ENCODE measurements at regions not wholly inside any gene's neighbourhood (a gene's known extent, or its start where the extent isn't known, plus 50 kb on each side); places are given as distances from the start of the nearest gene placed in this dataset.

DNA sequence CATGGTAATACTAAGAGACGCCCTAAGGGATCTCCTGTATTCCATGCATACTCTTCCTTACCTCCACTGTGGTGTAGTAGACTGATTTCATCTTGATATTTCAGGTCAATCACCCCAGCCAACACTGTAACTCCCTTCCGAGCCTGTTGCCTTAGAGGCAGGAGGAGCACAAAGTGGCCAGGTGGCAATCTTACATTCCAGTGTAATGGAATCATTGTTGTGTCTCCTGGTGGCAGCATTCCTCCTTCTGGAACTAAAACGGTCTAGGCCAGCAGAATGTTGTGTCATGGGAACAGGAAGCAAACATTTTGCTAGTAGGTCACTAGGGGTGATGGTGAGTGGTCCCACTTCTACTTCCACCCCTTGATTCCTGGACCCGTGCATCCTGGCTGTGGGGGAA is 405.7 kb upstream of the SLC10A2 start:
- CTCF ChIA-PET = no interaction called here
- H3K27ac ChIP-seq (ENCODE audit: extremely low read depth, low read depth, low read length) = no peak overlapping the region
- POLR2A ChIA-PET = no interaction called here
- no peak overlapping the region for H3K4me3 ChIP-seq (ENCODE audit: low read depth, low read length)
- H3K9me3 ChIP-seq (ENCODE audit: control insufficient read depth, insufficient read depth, low read depth, low read length) = no peaks in the 10 kb centered on the region
- H3K36me3 ChIP-seq (ENCODE audit: control insufficient read depth in 2 of 2, insufficient read depth in 1 of 2, low read length in 2 of 2) = no peaks in the 10 kb centered on the region
- TF ChIP-seq ZNF37A (tag by site-specific recombination; IDR thresholded peaks at IDR 0.05) (no peak), BCL11B (tag by site-specific recombination; IDR thresholded peaks at IDR 0.05; ENCODE audit: low read depth) (no peak), ZNF157 (tag by site-specific recombination; IDR thresholded peaks at IDR 0.05) (no peak), SP2 (tag by site-specific recombination; IDR thresholded peaks at IDR 0.05) (no peak), ZNF302 (tag by site-specific recombination; IDR thresholded peaks at IDR 0.05; ENCODE audit: low read depth) (no peak), ZNF658 (tag by site-specific recombination; IDR thresholded peaks at IDR 0.05) (no peak), ZBTB1 (tag by site-specific recombination; IDR thresholded peaks at IDR 0.05) (no peak), ZNF747 (tag by site-specific recombination; IDR thresholded peaks at IDR 0.05) (no peak)
- TF ChIP-seq, protein P1, sequence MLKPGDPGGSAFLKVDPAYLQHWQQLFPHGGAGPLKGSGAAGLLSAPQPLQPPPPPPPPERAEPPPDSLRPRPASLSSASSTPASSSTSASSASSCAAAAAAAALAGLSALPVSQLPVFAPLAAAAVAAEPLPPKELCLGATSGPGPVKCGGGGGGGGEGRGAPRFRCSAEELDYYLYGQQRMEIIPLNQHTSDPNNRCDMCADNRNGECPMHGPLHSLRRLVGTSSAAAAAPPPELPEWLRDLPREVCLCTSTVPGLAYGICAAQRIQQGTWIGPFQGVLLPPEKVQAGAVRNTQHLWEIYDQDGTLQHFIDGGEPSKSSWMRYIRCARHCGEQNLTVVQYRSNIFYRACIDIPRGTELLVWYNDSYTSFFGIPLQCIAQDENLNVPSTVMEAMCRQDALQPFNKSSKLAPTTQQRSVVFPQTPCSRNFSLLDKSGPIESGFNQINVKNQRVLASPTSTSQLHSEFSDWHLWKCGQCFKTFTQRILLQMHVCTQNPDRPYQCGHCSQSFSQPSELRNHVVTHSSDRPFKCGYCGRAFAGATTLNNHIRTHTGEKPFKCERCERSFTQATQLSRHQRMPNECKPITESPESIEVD (tag by site-specific recombination; IDR thresholded peaks at IDR 0.05) = no peak
- TF ChIP-seq, protein P2, sequence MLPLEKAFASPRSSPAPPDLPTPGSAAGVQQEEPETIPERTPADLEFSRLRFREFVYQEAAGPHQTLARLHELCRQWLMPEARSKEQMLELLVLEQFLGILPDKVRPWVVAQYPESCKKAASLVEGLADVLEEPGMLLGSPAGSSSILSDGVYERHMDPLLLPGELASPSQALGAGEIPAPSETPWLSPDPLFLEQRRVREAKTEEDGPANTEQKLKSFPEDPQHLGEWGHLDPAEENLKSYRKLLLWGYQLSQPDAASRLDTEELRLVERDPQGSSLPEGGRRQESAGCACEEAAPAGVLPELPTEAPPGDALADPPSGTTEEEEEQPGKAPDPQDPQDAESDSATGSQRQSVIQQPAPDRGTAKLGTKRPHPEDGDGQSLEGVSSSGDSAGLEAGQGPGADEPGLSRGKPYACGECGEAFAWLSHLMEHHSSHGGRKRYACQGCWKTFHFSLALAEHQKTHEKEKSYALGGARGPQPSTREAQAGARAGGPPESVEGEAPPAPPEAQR (tag by site-specific recombination; IDR thresholded peaks at IDR 0.05) = no peak
- no peaks in the 10 kb centered on the region for H3K4me1 ChIP-seq (ENCODE audit: control insufficient read depth, insufficient read depth, low read length)

DNA sequence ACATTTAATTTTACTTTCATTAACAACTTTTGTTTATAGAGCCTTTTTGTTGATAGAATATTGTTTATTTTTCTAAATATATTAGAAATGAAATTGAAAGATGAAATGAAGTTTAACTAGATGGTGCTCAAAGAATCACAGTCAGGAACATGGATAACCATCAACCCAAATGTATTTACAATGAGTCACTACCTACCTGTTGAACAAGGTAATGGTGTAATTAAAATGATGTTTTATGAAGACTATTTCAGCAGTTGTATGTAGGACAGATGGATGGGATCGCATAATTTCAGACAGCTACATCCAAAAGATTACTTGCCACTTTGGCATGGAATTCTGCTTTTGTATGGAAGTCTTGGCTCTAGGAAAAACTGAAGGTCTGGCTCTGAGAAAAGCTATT is 403.6 kb upstream of the SLC10A2 start:
- H3K4me3 ChIP-seq (ENCODE audit: low read depth, low read length) = no peak overlapping the region
- H3K9me3 ChIP-seq (ENCODE audit: control insufficient read depth, insufficient read depth, low read depth, low read length) = no peaks in the 10 kb centered on the region
- CTCF ChIA-PET = interaction anchor here (0.5 to 0.6 kb wide), 2 partner anchors 200 to 557 kb away, joined by 3 to 4 read pairs; no protein-coding TSS in a partner anchor
- POLR2A ChIA-PET = no interaction called here
- TF ChIP-seq ZBTB21 (tag by site-specific recombination; IDR thresholded peaks at IDR 0.05) = no peak
- TF ChIP-seq ZIC2 (tag by site-specific recombination; IDR thresholded peaks at IDR 0.05) = no peak
- peak; percentile 38; the same call in 1 of the 2 replicates for TF ChIP-seq SCRT2 (tag by site-specific recombination; IDR thresholded peaks at IDR 0.05)
- no peak for TF ChIP-seq ZNF146 (tag by site-specific recombination; IDR thresholded peaks at IDR 0.05)
- H3K36me3 ChIP-seq (ENCODE audit: control insufficient read depth in 2 of 2, insufficient read depth in 1 of 2, low read length in 2 of 2) = no peaks in the 10 kb centered on the region
- no peaks in the 10 kb centered on the region for H3K4me1 ChIP-seq (ENCODE audit: control insufficient read depth, insufficient read depth, low read length)
- H3K27ac ChIP-seq (ENCODE audit: extremely low read depth, low read depth, low read length) = no peak overlapping the region

DNA sequence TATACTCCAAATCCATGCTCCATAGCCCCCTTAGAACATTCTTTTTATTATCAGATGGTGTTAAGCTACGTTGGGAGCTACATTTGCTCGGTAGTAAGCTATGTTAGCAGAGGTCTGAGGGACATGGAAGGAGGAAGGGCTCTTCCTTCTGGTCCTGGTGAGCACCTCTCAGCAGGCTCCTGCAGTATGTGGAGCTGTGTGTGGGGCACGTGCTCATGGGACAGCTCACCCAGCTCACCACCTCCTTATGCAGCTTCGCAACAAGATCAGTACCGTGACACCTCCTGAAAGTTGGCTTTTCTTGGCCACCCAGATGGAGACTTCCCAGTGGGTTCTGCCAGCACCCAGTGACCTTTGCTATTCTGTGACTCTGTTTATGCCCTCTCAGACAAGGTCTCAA is 400.5 kb upstream of the SLC10A2 start:
- ChIA-PET POLR2A (no interaction called here), CTCF (interaction anchor here (0.7 kb wide), 1 partner anchor 834 kb away, joined by 3 read pairs; no protein-coding TSS in a partner anchor)
- H3K36me3 ChIP-seq (ENCODE audit: control insufficient read depth in 2 of 2, insufficient read depth in 1 of 2, low read length in 2 of 2) = no peaks in the 10 kb centered on the region
- no peaks in the 10 kb centered on the region for H3K4me1 ChIP-seq (ENCODE audit: control insufficient read depth, insufficient read depth, low read length)
- no peak overlapping the region for H3K4me3 ChIP-seq (ENCODE audit: low read depth, low read length)
- H3K27ac ChIP-seq (ENCODE audit: extremely low read depth, low read depth, low read length) = no peak overlapping the region
- no peaks in the 10 kb centered on the region for H3K9me3 ChIP-seq (ENCODE audit: control insufficient read depth, insufficient read depth, low read depth, low read length)
- no peak for TF ChIP-seq ZNF394 (tag by site-specific recombination; IDR thresholded peaks at IDR 0.05; ENCODE audit: borderline replicate concordance)
- TF ChIP-seq ZNF629 (tag by site-specific recombination; IDR thresholded peaks at IDR 0.05) = no peak
- no peak for TF ChIP-seq ZNF354C (tag by site-specific recombination; IDR thresholded peaks at IDR 0.05; ENCODE audit: borderline replicate concordance, low read depth)
- TF ChIP-seq, protein P3, sequence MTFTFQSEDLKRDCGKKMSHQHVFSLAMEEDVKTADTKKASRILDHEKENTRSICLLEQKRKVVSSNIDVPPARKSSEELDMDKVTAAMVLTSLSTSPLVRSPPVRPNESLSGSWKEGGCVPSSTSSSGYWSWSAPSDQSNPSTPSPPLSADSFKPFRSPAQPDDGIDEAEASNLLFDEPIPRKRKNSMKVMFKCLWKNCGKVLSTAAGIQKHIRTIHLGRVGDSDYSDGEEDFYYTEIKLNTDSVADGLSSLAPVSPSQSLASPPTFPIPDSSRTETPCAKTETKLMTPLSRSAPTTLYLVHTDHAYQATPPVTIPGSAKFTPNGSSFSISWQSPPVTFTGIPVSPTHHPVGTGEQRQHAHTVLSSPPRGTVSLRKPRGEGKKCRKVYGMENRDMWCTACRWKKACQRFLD (tag by site-specific recombination; IDR thresholded peaks at IDR 0.05) = no peak
- TF ChIP-seq, protein P4, sequence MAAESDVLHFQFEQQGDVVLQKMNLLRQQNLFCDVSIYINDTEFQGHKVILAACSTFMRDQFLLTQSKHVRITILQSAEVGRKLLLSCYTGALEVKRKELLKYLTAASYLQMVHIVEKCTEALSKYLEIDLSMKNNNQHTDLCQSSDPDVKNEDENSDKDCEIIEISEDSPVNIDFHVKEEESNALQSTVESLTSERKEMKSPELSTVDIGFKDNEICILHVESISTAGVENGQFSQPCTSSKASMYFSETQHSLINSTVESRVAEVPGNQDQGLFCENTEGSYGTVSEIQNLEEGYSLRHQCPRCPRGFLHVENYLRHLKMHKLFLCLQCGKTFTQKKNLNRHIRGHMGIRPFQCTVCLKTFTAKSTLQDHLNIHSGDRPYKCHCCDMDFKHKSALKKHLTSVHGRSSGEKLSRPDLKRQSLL (tag by site-specific recombination; IDR thresholded peaks at IDR 0.05) = no peak
- TF ChIP-seq ZNF596 (tag by site-specific recombination; IDR thresholded peaks at IDR 0.05) = no peak
- TF ChIP-seq, protein P5, sequence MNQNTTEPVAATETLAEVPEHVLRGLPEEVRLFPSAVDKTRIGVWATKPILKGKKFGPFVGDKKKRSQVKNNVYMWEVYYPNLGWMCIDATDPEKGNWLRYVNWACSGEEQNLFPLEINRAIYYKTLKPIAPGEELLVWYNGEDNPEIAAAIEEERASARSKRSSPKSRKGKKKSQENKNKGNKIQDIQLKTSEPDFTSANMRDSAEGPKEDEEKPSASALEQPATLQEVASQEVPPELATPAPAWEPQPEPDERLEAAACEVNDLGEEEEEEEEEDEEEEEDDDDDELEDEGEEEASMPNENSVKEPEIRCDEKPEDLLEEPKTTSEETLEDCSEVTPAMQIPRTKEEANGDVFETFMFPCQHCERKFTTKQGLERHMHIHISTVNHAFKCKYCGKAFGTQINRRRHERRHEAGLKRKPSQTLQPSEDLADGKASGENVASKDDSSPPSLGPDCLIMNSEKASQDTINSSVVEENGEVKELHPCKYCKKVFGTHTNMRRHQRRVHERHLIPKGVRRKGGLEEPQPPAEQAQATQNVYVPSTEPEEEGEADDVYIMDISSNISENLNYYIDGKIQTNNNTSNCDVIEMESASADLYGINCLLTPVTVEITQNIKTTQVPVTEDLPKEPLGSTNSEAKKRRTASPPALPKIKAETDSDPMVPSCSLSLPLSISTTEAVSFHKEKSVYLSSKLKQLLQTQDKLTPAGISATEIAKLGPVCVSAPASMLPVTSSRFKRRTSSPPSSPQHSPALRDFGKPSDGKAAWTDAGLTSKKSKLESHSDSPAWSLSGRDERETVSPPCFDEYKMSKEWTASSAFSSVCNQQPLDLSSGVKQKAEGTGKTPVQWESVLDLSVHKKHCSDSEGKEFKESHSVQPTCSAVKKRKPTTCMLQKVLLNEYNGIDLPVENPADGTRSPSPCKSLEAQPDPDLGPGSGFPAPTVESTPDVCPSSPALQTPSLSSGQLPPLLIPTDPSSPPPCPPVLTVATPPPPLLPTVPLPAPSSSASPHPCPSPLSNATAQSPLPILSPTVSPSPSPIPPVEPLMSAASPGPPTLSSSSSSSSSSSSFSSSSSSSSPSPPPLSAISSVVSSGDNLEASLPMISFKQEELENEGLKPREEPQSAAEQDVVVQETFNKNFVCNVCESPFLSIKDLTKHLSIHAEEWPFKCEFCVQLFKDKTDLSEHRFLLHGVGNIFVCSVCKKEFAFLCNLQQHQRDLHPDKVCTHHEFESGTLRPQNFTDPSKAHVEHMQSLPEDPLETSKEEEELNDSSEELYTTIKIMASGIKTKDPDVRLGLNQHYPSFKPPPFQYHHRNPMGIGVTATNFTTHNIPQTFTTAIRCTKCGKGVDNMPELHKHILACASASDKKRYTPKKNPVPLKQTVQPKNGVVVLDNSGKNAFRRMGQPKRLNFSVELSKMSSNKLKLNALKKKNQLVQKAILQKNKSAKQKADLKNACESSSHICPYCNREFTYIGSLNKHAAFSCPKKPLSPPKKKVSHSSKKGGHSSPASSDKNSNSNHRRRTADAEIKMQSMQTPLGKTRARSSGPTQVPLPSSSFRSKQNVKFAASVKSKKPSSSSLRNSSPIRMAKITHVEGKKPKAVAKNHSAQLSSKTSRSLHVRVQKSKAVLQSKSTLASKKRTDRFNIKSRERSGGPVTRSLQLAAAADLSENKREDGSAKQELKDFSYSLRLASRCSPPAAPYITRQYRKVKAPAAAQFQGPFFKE (tag by site-specific recombination; IDR thresholded peaks at IDR 0.05; ENCODE audit: borderline replicate concordance) = no peak
- no peak for TF ChIP-seq ZNF121 (tag by site-specific recombination; IDR thresholded peaks at IDR 0.05)
